H1 (cell line): ENCODE measurements at regions not wholly inside any gene's neighbourhood (a gene's known extent, or its start where the extent isn't known, plus 50 kb on each side); places are given as distances from the start of the nearest gene placed in this dataset.

ENCODE experiments used
- BACH1 ChIP-seq: IDR thresholded peaks from 2 replicates; pipeline ENCODE4 v1.6.1; 2012; ENCODE audit warnings: low read length, improper control_type of control experiment
- USF2 ChIP-seq: IDR thresholded peaks from 2 replicates; pipeline ENCODE4 v1.6.1; 2011; ENCODE audit warnings: low read length, improper control_type of control experiment

- no peak for TF ChIP-seq USF2
- TF ChIP-seq BACH1: no peak
Measured at GRCh38 chr11:28677721-28678120, 569.5 kb downstream of the METTL15 start (continued).
